Mesendoderm (in vitro differentiated cells): ENCODE measurements at regions not wholly inside any gene's neighbourhood (a gene's known extent, or its start where the extent isn't known, plus 50 kb on each side); places are given as distances from the start of the nearest gene placed in this dataset.

ENCODE experiments used
- DNase-seq: peaks from one replicate; pipeline ENCODE4 v3.0.0; 2013
- H2AK5ac ChIP-seq: 2 replicates; pipeline ENCODE4 v1.6.1; 2013; ENCODE audit warnings: low read length, inconsistent platforms
- H2BK120ac ChIP-seq: 2 replicates; pipeline ENCODE4 v1.6.1; 2013; ENCODE audit warnings: low read depth, mild to moderate bottlenecking, low read length, moderate library complexity, mixed read lengths
- H2BK15ac ChIP-seq: replicated peaks from 2 replicates; pipeline ENCODE4 v1.6.1; 2013; ENCODE audit warnings: low read depth, mild to moderate bottlenecking, moderate library complexity
- H2BK5ac ChIP-seq: 2 replicates; pipeline ENCODE4 v1.6.1; 2013; ENCODE audit warnings: low read length, inconsistent platforms
- H3K18ac ChIP-seq: 2 replicates; pipeline ENCODE4 v1.6.1; 2013; ENCODE audit warnings: mild to moderate bottlenecking, low read length, mixed read lengths
- H3K23ac ChIP-seq: one replicate; pipeline ENCODE4 v1.6.1; 2013; ENCODE audit warnings: low read length
- H3K27ac ChIP-seq: 2 replicates; pipeline ENCODE4 v1.5.1; 2013; ENCODE audit warnings: low read depth, mild to moderate bottlenecking, inconsistent platforms, low read length, moderate library complexity
- H3K27me3 ChIP-seq: 2 replicates; pipeline ENCODE4 v1.6.1; 2013; ENCODE audit warnings: low read length, control low read depth, mild to moderate bottlenecking, inconsistent platforms; ENCODE audit not compliant: insufficient read depth, poor library complexity
- H3K36me3 ChIP-seq: 2 replicates; pipeline ENCODE4 v1.6.1; 2013; ENCODE audit warnings: low read length, inconsistent platforms; ENCODE audit not compliant: control insufficient read depth, insufficient read depth
- H3K4ac ChIP-seq: one replicate; pipeline ENCODE4 v1.6.1; 2013; ENCODE audit warnings: low read depth, mild to moderate bottlenecking, low read length, moderate library complexity
- H3K4me1 ChIP-seq: 2 replicates; pipeline ENCODE4 v1.6.1; 2013; ENCODE audit warnings: low read depth, low read length, inconsistent platforms; ENCODE audit not compliant: control insufficient read depth
- H3K4me2 ChIP-seq: 2 replicates; pipeline ENCODE4 v1.6.1; 2013; ENCODE audit warnings: low read length
- H3K4me3 ChIP-seq: 2 replicates; pipeline ENCODE4 v1.5.1; 2013; ENCODE audit warnings: mild to moderate bottlenecking, low read length
- H3K56ac ChIP-seq: one replicate; pipeline ENCODE4 v1.6.1; 2013; ENCODE audit warnings: low read length
- H3K79me1 ChIP-seq: 2 replicates; pipeline ENCODE4 v1.6.1; 2013; ENCODE audit warnings: low read length, inconsistent platforms
- H3K79me2 ChIP-seq: 2 replicates; pipeline ENCODE4 v1.6.1; 2013; ENCODE audit warnings: mild to moderate bottlenecking, low read length; ENCODE audit not compliant: control insufficient read depth, insufficient read depth
- H3K9ac ChIP-seq: 2 replicates; pipeline ENCODE4 v1.6.1; 2013; ENCODE audit warnings: low read length, inconsistent platforms
- H4K5ac ChIP-seq: one replicate; pipeline ENCODE4 v1.6.1; 2013; ENCODE audit warnings: low read length
- H4K8ac ChIP-seq: one replicate; pipeline ENCODE4 v1.6.1; 2013; ENCODE audit warnings: low read depth, mild to moderate bottlenecking, control low read depth, low read length, moderate library complexity
- WGBS: extraction: QIAGEN DNeasy Blood & Tissue Kit; methylation state at CpG from one replicate; pipeline ENCODE4 v1.1.7; 2013; ENCODE audit warnings: low lambda C conversion rate, missing lambda C conversion rate; ENCODE audit not compliant: insufficient coverage; ENCODE audit errors: extremely low coverage; 5-methylcytosine and 5-hydroxymethylcytosine counted together

GRCh38 chr12:74441872-74442271 is 95.8 kb upstream of the ATXN7L3B start:
- no peak overlapping the region for H2BK120ac ChIP-seq
- no peak overlapping the region for H4K8ac ChIP-seq
- H3K56ac ChIP-seq, result no peak overlapping the region
- no peak overlapping the region for H3K18ac ChIP-seq
- no peaks in the 10 kb centered on the region for H3K79me1 ChIP-seq
- no peak overlapping the region for H2AK5ac ChIP-seq
- no CpG with 5 or more reads among the region's 4 CpGs for WGBS
- no peak overlapping the region for H4K5ac ChIP-seq
- no peak overlapping the region for H2BK5ac ChIP-seq
- no peak overlapping the region for H3K4ac ChIP-seq
- no peaks in the 10 kb centered on the region for H3K79me2 ChIP-seq
- peak; percentile 58 for DNase-seq
- H3K4me3 ChIP-seq, result no peak overlapping the region
- H2BK15ac ChIP-seq, result no peak overlapping the region
- H3K4me2 ChIP-seq, result no peak overlapping the region
- H3K9ac ChIP-seq, result no peak overlapping the region
- no peaks in the 10 kb centered on the region for H3K4me1 ChIP-seq
- no peak overlapping the region for H3K23ac ChIP-seq
- no peaks in the 10 kb centered on the region for H3K36me3 ChIP-seq
- no peak overlapping the region for H3K27ac ChIP-seq
- no peaks in the 10 kb centered on the region for H3K27me3 ChIP-seq

DNA sequence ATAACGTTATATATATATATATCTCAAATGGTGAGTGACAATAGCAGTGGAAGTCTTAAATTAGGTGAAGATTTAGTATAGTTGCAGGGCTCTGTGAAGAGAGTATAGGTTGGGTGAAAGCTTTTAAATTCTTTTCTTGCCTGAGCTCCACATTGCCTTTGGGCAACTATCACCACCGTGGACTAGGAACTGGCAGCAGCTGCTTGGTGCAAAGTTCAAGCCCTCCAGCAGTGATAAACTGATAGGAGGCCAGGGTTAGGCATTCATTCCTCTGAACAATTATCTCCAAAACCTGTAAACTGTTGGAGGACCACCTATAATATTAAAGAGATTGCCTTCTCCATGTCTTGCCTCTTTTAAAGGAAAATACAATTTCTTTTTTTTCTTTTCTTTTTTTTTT is 91.2 kb upstream of the ATXN7L3B start:
- H3K23ac ChIP-seq, result no peak overlapping the region
- no peak overlapping the region for H2BK120ac ChIP-seq
- no peaks in the 10 kb centered on the region for H3K79me2 ChIP-seq
- no peak overlapping the region for H3K4me2 ChIP-seq
- H3K4me1 ChIP-seq, result no peaks in the 10 kb centered on the region
- no peak overlapping the region for H3K4me3 ChIP-seq
- no peak overlapping the region for H2BK15ac ChIP-seq
- H3K27ac ChIP-seq, result no peak overlapping the region
- H3K27me3 ChIP-seq, result no peaks in the 10 kb centered on the region
- WGBS, result no CpG with 5 or more reads among the region's 2 CpGs
- H3K9ac ChIP-seq, result no peak overlapping the region
- no peak overlapping the region for H4K5ac ChIP-seq
- H3K18ac ChIP-seq, result no peak overlapping the region
- H3K79me1 ChIP-seq, result no peaks in the 10 kb centered on the region
- no peaks in the 10 kb centered on the region for H3K36me3 ChIP-seq
- no peak overlapping the region for H3K4ac ChIP-seq
- H2AK5ac ChIP-seq, result no peak overlapping the region
- H3K56ac ChIP-seq, result no peak overlapping the region
- no peak overlapping the region for H2BK5ac ChIP-seq
- H4K8ac ChIP-seq, result no peak overlapping the region
- no peak for DNase-seq

- Histone ChIP-seq H3K4me2 (no peak overlapping the region), H3K4ac (no peak overlapping the region), H3K36me3 (no peaks in the 10 kb centered on the region), H4K5ac (no peak overlapping the region), H3K18ac (no peak overlapping the region), H2AK5ac (no peak overlapping the region), H3K4me3 (no peak overlapping the region), H3K79me2 (no peaks in the 10 kb centered on the region), H3K4me1 (no peaks in the 10 kb centered on the region), H3K27ac (no peak overlapping the region), H2BK120ac (no peak overlapping the region), H3K9ac (no peak overlapping the region), H3K23ac (no peak overlapping the region), H3K79me1 (no peaks in the 10 kb centered on the region), H3K27me3 (no peaks in the 10 kb centered on the region), H3K56ac (no peak overlapping the region), H2BK15ac (no peak overlapping the region), H4K8ac (no peak overlapping the region), H2BK5ac (no peak overlapping the region)
- DNase-seq, result peak; percentile 33
- no CpG with 5 or more reads among the region's 2 CpGs for WGBS
These were observed 87.8 kb upstream of the ATXN7L3B start for GRCh38 chr12:74449872-74450271.

- no CpG with 5 or more reads among the region's 1 CpG for WGBS
- H3K27me3 ChIP-seq, result no peaks in the 10 kb centered on the region
- no peak overlapping the region for H3K4me3 ChIP-seq
- H2BK120ac ChIP-seq, result no peak overlapping the region
- H3K18ac ChIP-seq, result no peak overlapping the region
- no peaks in the 10 kb centered on the region for H3K79me2 ChIP-seq
- H3K27ac ChIP-seq, result no peak overlapping the region
- H4K5ac ChIP-seq, result no peak overlapping the region
- no peaks in the 10 kb centered on the region for H3K4me1 ChIP-seq
- H2AK5ac ChIP-seq, result no peak overlapping the region
- no peak overlapping the region for H2BK5ac ChIP-seq
- no peak overlapping the region for H3K4me2 ChIP-seq
- H3K36me3 ChIP-seq, result no peaks in the 10 kb centered on the region
- no peak for DNase-seq
- H2BK15ac ChIP-seq, result no peak overlapping the region
- H3K4ac ChIP-seq, result no peak overlapping the region
- no peak overlapping the region for H3K56ac ChIP-seq
- no peak overlapping the region for H3K9ac ChIP-seq
- H3K23ac ChIP-seq, result no peak overlapping the region
- no peaks in the 10 kb centered on the region for H3K79me1 ChIP-seq
- no peak overlapping the region for H4K8ac ChIP-seq
These were observed 83.5 kb upstream of the ATXN7L3B start for GRCh38 chr12:74454109-74454508.

DNA sequence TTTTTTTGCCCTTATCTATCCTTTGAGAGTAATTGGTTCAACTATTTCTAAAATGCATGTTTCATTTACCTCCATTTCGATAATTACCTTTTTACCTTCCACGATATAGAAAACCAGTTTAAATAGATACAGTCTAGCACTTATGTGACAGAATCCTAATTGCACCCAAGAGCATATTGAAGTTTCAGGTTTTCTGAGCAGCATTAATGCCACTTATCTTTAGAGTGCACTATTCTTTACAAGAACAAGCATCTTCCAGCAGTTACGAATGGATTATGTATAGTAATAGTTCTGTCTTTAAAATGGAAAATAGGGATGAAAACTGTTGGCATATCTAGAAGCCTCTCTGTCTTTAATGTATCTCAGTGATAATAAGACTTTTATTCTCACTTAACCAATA is 82.2 kb upstream of the ATXN7L3B start:
- DNase-seq, result no peak
- H3K79me2 ChIP-seq, result no peaks in the 10 kb centered on the region
- H2BK15ac ChIP-seq, result no peak overlapping the region
- H3K9ac ChIP-seq, result no peak overlapping the region
- no peak overlapping the region for H2BK120ac ChIP-seq
- H3K27ac ChIP-seq, result no peak overlapping the region
- H3K18ac ChIP-seq, result no peak overlapping the region
- H2AK5ac ChIP-seq, result no peak overlapping the region
- 100% methylated on average over 2 of the region's 3 CpGs for WGBS
- H3K27me3 ChIP-seq, result no peaks in the 10 kb centered on the region
- no peak overlapping the region for H4K5ac ChIP-seq
- H3K79me1 ChIP-seq, result no peaks in the 10 kb centered on the region
- H4K8ac ChIP-seq, result no peak overlapping the region
- no peak overlapping the region for H3K4me3 ChIP-seq
- no peaks in the 10 kb centered on the region for H3K36me3 ChIP-seq
- H3K4me2 ChIP-seq, result no peak overlapping the region
- no peak overlapping the region for H3K56ac ChIP-seq
- no peak overlapping the region for H3K4ac ChIP-seq
- H2BK5ac ChIP-seq, result no peak overlapping the region
- no peak overlapping the region for H3K23ac ChIP-seq
- H3K4me1 ChIP-seq, result no peaks in the 10 kb centered on the region

DNA sequence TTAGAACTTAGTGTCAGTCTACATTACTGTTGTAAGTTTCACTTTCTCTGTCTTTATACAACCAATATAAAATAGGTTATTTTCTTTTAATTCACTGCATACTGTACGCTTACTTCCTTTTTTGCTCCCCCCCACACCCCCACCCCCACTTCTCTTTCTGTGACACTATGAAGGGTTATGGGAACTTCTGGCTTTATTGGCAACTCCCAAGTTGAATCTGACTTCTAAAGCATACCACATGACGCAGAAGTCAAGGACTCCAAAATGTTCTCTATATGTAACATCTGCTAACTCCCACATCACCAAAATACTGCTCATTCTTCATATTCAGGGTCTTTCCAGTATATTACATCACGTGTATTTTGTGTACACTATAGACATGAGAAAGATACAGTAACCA is 81.2 kb upstream of the ATXN7L3B start:
- Histone ChIP-seq H3K23ac (no peak overlapping the region), H3K79me1 (no peaks in the 10 kb centered on the region), H3K4me1 (no peaks in the 10 kb centered on the region), H2BK120ac (no peak overlapping the region), H3K4me3 (no peak overlapping the region), H3K18ac (no peak overlapping the region), H3K27ac (no peak overlapping the region), H3K56ac (no peak overlapping the region), H4K8ac (no peak overlapping the region), H2AK5ac (no peak overlapping the region), H2BK15ac (no peak overlapping the region), H2BK5ac (no peak overlapping the region), H3K36me3 (no peaks in the 10 kb centered on the region), H3K4me2 (no peak overlapping the region), H3K79me2 (no peaks in the 10 kb centered on the region), H3K9ac (no peak overlapping the region), H3K27me3 (no peaks in the 10 kb centered on the region), H4K5ac (no peak overlapping the region), H3K4ac (no peak overlapping the region)
- WGBS, result no CpG with 5 or more reads among the region's 3 CpGs
- DNase-seq, result no peak
